Stimulated activated CD4-positive, alpha-beta T cell treated with anti-CD3 and anti-CD28 coated beads, Interleukin-4, amount 100 ng/mL, for 4 hours (primary cell): ENCODE measurements at regions not wholly inside any gene's neighbourhood (a gene's known extent, or its start where the extent isn't known, plus 50 kb on each side); places are given as distances from the start of the nearest gene placed in this dataset.

ENCODE experiments used
- DNase-seq, 2 experiments: peaks; one replicate each; pipeline ENCODE4 v3.0.0-alpha.2; 2020

- DNase-seq: no peak
Observed at GRCh38 chr3:127394031-127394430, 106.2 kb upstream of the PRR20G start.

- no peak for DNase-seq
Observed at GRCh38 chr3:127393131-127393820, 105.4 kb upstream of the PRR20G start.

DNA sequence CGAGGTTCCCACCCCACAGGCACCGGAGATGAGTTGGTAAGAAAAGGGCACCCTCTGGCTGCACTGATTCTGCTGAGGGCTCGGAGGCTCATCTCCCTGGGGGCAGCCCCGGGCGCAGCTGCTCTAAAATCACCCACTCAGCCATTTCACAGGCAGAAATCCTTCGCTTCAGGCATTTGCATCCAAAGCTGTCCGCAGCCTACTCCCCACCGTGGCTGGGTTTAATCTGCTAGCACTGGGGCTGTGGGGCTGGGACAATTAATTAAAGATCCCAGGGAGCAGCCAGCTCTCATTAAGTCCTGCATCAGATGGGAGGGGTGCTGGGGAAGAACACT lies 104.3 kb upstream of the PRR20G start:
- no peak for DNase-seq

DNA sequence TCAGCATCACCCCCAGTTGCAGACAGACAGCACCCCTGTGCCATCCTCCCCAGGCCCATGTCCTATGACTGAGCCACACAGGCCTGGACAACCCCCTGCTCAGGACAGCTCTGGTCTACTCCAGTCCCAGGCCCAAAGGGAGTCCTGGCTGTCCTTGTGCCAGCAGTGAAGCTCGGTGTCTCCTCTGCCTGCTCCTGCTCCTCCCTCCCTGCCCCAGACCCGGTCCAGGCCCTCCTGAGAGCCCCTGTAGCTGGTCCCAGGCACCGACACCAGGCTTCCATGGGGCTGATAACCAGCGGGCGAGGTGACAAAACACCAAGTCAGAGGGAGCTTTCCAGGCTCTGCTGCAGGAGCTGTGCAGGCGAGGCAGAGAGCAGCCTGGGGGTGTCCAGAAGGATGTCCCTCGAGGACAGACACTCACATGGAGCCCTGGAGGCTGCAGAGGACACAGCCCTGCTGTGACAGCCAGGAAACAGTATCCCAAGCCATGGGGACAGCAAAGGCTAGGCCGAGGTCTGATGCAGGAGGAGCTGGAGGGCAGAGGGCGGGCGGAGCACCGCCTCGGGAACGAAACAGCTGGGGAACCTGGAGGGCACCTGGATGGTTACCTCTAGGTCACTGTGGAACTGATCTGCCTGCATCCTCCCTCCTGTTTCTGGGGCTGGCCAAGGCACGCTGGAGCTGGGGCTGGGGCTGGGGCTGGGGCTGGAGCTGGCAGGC lies 103.8 kb upstream of the PRR20G start:
- DNase-seq: no peak

DNA sequence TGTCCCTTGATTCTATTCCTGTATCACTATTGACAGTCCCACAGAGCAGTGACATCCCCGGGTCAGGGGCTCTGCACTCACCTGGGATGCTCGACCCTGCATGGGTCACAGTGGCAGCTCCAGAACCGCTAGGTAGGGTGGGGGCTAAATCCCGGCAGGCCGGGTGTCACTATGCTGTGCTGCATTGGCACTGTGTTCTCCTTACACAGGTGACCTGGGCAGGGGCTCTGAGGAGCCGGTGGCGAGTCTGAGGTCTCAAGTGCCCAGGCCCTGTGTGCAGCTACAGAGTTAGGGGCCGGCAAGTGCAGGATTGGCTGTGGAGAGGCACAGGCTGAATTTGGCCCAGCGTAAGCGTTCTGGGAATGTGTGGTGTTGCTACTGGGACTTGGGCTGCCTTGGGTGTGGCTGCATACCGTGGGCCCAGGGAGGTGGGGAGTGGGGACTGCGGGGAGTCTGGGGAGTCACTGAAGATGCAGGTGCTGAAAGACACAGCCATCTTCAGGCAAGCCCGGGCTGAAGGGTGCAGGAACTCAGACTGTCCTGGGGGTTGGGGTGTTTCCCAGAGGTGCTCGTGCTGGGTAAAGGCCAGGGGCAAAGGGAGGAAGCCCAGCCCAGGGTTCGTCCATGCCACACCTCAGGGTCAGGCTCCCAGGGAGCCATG lies 102.6 kb upstream of the PRR20G start:
- DNase-seq: no peak

DNA sequence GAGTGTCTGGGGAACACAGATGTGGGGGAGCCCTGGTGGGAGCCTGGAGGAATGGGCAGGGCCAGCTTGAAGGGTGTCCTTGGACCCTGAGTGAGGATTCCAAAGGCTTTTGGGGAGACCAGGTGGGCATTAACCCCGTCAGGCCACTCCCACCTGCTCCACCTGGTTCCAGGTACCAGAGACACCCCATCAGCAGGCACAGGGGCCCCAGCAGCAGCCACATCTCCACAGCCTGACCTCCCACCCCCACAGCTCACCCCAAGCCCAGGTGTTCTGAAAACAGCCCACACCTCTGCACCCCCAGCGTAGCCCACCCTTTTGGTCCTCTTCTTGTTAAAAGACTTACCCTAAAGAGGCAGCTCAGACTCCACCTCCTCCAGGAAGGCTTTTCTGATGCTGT lies 102.1 kb upstream of the PRR20G start:
- no peak for DNase-seq

- no peak for DNase-seq
Observed at GRCh38 chr3:127389420-127389819, 101.6 kb upstream of the PRR20G start.

- DNase-seq: no peak
Observed at GRCh38 chr3:127388427-127388826, 100.6 kb upstream of the PRR20G start.

DNA sequence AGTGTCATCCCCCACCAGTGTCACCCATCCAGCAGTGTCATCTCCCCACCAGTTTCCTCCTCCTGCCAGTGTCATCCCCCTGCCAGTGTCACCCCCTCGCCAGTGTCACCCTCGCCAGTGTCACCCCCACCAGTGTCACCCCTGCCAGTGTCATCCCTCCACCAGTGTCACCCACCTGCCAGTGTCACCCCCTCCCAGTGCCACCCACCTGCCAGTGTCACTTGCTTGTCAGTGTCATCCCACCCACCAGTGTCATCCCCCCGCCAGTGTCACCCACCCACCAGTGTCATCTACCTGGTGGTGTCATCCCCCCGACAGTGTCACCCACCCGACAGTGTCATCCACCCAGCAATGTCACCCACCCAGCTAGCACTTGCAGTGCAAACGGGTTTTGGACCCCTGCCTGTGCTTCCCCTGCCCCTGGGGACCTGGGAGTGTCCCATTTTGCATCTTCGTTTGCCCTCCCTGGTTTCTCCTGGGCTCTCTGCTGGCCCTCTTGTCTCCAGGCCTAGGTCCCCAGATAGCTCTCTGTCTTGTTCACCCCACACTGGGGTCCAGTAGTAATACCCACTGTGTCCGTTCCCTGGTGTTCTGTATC lies 99.8 kb upstream of the PRR20G start:
- no peak for DNase-seq

GRCh38 chr3:127387119-127387518 lies 99.3 kb upstream of the PRR20G start:
- no peak for DNase-seq

GRCh38 chr3:127386490-127386889 lies 98.6 kb upstream of the PRR20G start:
- no peak for DNase-seq

- DNase-seq: no peak
Observed at GRCh38 chr3:127385540-127385870, 97.7 kb upstream of the PRR20G start.

DNA sequence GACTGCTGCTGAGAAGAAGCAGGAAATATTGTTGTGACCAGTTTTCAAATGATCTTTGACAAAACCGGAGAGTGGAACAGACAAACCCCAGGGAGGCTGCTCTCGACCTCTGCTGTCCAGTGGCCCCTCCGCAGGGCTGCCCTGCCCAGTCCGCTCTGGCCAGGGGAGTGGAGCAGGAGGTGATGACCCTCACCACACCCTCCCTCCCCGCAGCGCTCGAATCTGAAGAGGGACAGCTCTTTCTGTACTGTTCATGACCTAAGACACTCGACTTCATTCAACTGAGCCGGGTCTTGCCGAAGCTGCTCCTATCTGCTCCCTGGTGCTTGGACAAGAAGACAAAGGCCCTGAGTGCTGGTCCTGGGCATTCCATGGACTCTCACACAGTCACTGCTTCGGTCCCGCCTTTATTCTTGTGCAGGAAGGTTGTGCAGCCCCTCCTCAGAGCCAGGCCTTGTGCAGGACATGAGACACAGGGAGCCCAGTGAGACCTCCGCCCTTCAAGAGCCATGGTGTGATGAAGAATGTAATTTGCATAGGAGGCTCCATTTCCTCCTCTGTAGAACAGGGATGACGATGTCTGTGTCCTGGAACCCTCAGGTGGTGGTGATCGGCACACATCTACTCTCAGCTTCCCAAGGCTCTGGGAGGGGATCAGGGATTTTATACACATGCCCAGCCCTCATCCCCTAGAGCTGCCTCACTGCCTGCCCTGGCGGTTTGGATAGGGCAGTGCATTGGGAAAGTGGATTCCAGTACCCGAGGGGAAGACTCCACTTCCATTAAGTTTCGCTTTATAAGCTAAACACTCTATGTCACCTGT lies 97.1 kb upstream of the PRR20G start:
- DNase-seq: no peak

DNA sequence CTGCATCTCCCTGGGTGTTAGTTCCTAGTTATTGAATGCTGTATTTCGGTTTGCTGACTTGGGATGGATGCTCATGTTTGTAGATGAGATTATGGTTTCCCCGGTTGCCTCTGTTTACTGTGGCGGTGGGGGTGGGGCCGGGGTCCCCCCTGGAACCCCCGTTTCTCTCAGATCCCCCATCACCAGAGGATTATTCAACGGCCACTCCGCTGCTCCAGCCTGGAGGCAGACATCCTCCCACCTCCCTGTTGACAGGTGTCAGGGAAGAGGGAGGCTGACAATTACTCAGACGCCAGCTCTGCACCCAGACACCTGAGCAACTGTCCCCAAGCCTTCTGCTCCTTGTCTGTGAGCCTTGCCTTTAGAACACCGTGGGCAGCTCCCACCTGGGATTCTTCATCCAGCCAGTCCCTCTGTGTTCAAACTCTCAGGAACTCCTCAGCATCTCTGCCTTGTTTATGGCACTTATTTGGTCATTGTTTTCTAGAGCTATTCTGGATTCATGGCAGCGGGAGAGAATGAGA lies 95.9 kb upstream of the PRR20G start:
- DNase-seq: no peak

- no peak for DNase-seq
Observed at GRCh38 chr3:127377801-127378655, 90.2 kb upstream of the PRR20G start.

DNA sequence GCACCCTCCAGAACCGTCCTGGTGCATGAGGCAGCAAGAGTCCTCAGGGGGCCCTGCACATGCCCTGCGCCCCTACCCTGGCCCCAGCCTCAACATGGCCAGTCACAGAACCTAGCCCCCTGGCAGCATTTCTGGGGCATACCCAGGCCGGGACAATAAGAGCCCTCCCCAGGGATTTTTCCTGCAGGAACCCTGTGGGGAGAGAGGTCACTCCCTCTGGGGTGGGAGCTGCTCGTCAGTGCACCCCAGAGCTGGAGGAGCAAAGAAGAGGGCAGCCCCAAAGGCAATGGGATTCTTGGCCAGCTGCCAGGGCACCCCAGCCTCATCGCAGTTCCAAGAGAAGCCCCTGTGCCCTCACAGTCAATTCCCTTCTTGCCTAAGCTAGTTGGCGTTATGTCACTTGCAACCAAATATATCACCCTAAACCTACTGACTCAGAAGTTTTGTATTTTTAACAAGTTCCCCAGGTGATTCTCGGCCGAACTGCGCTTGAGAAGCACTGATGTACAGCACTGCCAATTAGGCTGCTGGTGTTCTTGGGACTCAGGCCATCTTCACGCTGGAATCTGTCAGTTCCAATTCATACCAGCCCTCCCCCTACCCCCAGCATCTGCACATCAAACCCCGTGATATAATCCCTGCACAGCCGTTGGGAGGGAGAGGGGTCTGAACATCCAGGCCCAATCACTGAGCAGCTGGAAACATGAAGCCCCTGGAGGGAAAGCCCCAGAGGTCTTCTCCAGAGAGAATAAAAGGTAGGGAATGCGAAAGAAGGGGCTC lies 87.5 kb upstream of the PRR20G start:
- DNase-seq: no peak

- no peak for DNase-seq
Observed at GRCh38 chr3:127374086-127375010, 86.5 kb upstream of the PRR20G start.

DNA sequence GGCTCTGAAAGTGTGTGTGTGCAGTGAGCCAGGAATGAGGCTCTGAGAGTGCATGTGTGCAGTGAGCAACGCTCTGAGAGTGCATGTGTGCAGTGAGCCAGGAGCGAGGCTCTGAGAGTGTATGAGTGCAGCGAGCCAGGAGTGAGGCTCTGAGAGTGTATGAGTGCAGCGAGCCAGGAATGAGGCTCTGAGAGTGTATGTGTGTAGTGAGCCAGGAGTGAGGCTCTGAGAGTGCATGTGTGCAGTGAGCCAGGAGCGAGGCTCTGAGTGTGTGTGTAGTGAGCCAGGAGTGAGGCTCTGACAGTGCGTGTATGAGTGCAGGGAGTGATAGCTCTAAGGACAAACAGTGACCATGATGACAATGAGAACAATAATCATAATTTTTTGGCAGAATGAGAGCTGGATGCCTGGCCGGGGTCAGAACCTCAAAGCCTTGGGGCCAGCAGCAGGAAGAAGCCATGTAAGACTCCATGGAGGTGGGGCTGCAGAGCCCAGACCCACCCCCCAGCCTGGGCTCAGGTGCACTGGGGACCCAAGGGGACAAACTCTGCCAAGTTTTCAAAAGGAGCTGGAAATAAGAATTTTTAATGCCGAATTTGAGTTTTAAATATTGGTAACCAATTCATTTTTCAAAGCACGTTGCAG lies 85.7 kb upstream of the PRR20G start:
- no peak for DNase-seq

GRCh38 chr3:127371846-127372245 lies 84.0 kb upstream of the PRR20G start:
- no peak for DNase-seq
